C1 segment of cervical spinal cord (tissue), 14 donors: ENCODE measurements at regions not wholly inside any gene's neighbourhood (a gene's known extent, or its start where the extent isn't known, plus 50 kb on each side); places are given as distances from the start of the nearest gene placed in this dataset.
"Not testable (repeated sequence)": the region's sequence is repeated elsewhere in the genome, so short reads cannot be mapped to it uniquely, and the experiment has no call there.

Experiments
- DNase-seq, 14 donors: peaks; one replicate each; lab custom pipeline; 2025; lab: John Stamatoyannopoulos, UW

GRCh38 chr17:21781666-21782024, 89.3 kb downstream of the KCNJ18 start:
- not testable (repeated sequence) for DNase-seq

DNA sequence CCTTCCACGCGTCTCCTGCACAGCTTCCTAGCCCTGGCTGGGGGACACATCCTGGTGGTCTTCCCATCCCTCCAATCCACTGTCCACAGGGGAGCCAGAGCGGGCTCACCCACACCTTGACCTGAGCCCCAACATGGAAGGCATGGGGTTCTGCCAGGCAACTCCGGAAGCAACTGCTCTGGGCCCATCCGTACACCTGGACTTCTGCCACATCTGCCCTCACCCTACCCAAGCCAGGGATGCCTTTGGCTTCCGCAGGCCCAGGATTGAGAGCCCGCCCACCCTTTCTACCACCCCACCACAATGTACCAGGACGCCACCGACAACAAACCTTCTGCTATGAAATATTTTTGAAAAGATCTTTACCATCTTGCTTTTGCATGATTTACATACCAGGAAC, 89.8 kb downstream of the KCNJ18 start:
- not testable (repeated sequence) for DNase-seq

DNA sequence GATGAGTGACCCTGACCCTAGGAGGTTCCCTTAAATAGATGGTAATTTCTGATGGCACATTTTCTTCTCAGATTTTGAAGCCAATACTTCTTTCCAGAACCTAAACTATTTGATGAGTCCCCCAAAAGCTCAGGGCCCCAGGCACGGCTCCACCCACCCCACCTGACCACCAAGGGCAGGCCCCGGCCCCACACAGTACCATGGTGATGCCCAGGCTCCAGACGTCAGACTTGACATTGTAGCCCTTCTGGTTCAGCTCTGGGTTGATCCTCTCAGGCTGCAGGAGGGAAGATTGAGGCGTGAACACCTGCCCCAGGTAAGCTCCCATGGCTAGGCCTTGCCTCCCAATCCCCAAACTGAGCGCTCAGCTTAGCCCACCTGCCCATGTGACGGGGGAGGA, 90.3 kb downstream of the KCNJ18 start:
- DNase-seq = not testable (repeated sequence)

- not testable (repeated sequence) for DNase-seq
Observed at GRCh38 chr17:21783017-21783416, 90.7 kb downstream of the KCNJ18 start.

DNA sequence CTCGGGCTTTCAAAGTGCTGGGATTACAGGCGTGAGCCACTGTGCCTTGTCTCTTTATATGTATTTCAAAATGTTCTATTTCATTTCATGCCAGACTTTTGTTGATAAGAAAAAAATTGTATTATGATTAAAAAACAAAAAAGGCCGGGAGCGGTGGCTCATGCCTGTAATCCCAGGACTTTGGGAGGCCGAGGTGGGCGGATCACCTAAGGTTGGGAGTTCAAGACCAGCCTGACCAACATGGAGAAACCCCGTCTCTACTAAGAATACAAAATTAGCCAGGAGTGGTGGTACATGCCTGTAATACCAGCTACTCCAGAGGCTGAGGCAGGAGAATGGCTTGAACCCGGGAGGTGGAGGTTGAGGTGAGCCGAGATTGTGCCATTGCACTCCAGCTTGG, 121.9 kb downstream of the KCNJ18 start:
- not testable (repeated sequence) for DNase-seq

DNA sequence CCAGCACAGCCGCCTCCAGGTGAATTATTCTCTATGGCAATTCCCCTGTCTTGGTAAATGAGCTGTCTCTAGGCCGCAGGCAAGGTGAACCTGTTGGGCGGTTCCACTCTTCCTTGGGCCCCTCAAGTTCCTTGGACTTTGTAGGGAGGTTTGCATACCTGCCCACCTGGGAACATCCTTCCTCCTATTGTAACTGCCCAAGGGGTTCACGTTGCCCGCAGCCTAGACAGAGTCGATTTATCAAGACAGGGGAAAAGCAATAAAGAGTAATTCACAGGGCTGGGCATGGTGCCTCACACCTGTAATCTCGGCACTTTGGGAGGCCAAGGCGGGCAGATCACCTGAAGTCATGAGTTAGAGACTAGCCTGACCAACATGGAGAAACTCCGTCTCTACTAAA, 122.5 kb downstream of the KCNJ18 start:
- no peak for DNase-seq

DNA sequence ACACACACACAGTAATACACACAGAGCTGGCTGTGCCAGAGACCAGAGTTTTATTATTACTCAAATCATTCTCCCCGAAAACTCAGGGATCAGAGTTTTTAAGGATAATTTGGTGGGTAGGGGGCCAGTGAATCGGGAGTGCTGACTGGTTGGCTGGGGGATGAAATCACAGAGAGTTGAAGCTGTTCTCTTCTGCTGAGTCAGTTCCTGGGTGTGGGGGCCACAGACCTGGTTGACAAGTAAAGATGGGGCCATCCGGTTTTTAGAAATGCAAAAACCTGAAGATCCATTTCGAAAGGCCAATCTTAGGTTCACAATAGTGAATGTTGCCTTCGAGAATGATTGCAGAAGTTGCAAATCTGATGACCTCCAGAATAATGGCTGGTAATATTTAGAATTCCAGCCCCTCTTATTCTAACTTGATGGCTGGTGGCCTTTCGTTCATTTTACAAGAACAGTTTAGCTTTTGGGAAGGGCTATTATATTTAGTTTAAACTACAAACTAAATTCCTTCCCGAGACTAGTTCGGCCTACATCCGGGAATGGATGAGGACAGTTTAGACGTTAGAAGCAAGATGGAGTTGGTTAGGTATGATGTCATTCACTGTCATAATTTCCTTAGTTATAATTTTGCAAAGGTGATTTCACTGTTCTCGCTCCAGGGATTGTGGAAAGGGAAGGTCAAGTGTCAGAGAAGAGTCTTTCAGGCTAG, 123.2 kb downstream of the KCNJ18 start:
- DNase-seq = no peak

DNA sequence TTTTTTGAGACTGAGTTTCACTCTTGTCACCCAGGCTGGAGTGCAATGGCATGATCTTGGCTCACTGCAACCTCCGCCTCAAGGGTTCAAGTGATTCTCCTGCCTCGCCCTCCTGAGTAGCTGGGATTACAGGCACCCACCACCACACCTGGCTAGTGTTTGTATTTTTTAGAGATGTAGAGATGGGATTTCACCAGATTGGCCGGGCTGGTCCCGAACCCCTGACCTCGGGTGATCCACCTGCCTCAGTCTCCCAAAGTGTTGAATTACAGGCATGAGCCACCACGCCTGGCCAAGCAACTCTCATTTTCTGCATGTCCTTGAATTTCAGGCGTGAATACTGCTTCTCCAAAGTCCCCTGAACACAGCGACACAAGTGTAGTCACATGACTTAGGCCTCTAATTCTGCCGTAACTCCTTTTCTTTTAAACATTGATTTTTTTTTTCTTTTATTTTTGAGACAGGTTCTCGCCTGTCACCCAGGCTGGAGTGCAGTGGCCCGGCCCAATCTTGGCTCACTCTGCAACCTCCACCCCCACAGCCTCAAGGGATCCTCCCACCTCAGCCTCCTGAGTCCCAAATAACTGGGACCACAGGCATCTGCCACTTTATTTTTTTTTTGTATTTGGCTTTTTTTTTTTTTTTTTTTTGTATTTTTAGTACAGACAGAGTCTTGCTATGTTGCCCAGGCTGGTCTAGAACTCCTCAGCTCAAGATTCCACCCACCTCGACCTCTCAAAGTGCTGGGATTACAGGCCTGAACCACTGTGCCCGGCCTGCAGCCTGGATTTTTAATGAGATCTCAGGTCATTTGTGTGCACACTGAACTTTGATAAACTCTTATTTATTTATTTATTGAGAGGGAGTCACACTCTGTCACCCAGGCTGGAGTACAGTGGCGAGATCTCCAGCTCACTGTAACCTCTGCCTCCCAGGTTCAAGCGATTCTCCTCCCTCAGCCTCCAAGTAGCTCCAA, 124.6 kb downstream of the KCNJ18 start:
- DNase-seq = no peak

GRCh38 chr17:21817791-21818364, 125.6 kb downstream of the KCNJ18 start:
- DNase-seq = no peak

DNA sequence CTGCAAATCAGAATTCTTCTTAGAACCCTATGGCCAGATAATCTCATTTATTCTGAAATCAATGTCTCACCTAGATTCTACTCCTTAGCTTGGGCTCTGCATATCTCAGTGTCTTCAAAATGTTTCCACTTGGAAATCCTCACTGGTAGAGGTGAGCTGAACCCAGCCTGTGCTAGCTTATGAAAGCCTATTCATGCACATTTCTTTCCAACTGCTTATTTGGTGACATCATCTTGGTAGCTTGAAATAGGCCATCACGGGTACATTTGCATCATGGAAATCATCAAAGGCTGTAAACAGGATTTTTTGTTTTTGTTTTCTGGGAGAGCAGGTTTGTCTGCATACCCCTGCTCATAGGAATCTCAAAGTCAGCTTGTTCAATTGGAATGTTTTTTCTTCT, 130.8 kb downstream of the KCNJ18 start:
- DNase-seq = no peak

DNA sequence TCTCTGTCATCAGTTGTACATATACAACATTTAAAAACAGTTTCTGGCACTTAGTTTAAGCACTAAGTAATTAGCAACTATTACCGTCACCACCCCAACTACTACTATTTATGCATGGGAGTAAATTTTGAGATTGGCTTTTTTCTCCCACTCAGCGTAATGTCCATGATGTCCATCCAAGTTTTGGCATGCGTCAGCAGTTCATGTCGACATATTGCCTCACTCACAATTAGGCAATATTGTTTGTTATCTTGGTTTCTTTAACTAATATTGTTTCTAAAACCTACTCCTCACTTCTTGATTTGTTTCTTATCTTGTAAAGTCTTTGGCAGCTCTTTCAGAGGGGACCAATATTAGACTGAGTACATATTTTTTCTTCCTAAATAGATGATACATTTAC, 131.3 kb downstream of the KCNJ18 start:
- DNase-seq = no peak

GRCh38 chr17:21841839-21842238, 149.5 kb downstream of the KCNJ18 start:
- DNase-seq = no peak

DNA sequence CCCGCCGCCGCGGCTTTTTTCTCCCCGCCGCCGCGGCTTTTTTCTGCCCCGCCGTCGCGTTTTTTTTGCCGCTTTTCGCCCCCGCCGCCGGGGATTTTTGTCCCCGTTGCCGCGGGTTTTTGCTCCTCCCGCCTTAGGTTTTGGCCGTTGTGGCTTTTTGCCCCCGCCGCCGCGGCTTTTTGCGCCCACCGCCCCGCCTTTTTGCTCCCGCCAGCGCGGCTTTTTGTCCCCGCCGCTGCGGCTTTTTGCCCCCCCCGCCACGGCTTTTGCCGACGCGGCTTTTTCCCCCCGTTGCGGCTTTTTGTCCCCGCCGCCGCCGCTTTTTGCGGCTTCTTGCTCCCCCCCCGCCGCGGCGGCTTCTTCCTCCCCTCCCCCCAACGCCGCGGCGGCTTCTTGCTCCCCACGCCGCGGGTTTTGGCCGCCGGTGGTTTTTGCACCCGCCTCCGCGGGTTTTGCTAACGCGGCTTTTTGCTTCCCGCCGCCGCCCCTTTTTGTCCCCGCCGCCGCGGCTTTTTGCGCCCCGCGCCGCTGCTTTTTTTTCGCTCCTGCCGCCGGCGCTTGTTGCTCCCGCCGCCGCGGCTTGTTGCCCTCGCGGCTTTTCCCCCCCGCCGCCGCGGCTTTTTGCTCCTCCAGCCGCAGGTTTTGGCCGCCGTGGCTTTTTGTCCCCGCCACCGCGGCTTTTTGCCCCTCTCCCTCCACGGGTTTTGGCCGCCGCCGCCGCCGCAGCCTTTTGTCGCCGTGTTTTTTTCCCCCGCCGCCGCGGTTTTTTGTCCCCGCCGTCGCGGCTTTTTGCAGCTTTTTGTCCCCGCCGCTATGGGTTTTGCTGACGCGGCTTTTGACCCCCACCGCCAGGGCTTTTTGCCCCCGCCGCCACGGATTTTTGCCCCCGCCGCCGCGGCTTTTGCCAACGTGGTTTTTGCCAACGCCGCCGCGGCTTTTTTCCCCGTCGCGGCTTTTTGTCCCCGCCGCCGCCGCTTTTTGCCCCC, 150.3 kb downstream of the KCNJ18 start:
- DNase-seq = no peak

- DNase-seq = no peak
Observed at GRCh38 chr17:21843318-21843865, 151.1 kb downstream of the KCNJ18 start.

GRCh38 chr17:21843951-21844590, 151.7 kb downstream of the KCNJ18 start:
- DNase-seq = no peak

DNA sequence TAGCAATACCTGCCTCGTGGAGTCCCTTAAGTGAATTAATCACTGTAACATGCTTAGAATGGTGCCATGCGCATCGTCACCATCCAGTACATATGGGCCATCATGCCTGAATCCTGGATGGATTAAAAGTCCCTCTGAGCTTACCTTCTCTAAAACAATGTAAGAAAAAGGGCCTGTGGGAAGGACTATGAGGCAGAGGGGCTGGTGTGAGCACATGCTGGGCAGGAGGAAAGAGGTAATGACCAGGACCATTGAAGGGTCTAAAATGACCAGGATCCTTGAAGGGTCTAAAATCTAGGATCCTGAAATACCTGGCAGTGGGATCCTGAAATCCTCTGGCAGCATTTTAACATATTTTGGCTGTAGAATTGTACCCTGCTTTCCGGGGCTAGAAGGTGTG, 156.2 kb downstream of the KCNJ18 start:
- not testable (repeated sequence) for DNase-seq

- not testable (repeated sequence) for DNase-seq
Observed at GRCh38 chr17:21849030-21849429, 156.7 kb downstream of the KCNJ18 start.

DNA sequence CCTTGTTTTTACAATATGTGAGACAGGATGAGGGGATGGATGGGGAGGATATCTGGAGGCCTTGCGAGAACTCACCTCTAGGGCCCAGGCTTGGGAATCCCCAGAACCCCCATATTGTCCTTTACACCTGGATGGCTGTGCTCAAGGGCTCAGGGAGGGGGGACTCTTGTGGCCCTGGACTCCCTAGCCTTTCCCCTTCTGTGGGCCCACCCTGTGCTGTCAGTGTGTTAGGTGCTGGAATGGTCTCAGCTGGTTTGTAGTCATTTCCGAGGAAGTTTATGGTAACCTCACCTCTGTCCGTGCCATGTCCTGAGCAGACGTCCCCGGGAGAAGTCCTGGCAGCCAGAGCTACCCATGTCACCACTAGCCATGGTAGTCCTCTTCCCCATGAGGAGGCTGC, 158.3 kb downstream of the KCNJ18 start:
- DNase-seq = not testable (repeated sequence)
